H1 (cell line): ENCODE measurements at regions not wholly inside any gene's neighbourhood (a gene's known extent, or its start where the extent isn't known, plus 50 kb on each side); places are given as distances from the start of the nearest gene placed in this dataset.

Source experiments
- CTCF ChIA-PET: fragments of 300-600 bp; sonication (Branson Sonifier 250); formaldehyde crosslinking; loops from one replicate; lab custom pipeline; 2021; ENCODE audit not compliant: partially characterized antibody; lab: Charles Lee
- POLR2A ChIA-PET: fragments of 300-600 bp; sonication (Branson Sonifier 250); formaldehyde crosslinking; loops from one replicate; lab custom pipeline; 2021; ENCODE audit warnings: inconsistent platforms; ENCODE audit not compliant: partially characterized antibody; lab: Charles Lee
- DNase-seq, 2 experiments: peaks; one replicate each; pipeline versions ENCODE4 v3.0.0 to v3.0.0-alpha.2; 2010 to 2022; ENCODE audit warnings: low spot score in 2 of 2, low read depth in 1 of 2, mixed read lengths in 1 of 2
- FAIRE-seq: peaks from 2 replicates; lab custom pipeline; 2011; peaks lifted over from hg19 to GRCh38; lab: Jason Lieb, UNC
- H2AFZ ChIP-seq: 2 replicates; pipeline ENCODE4 v1.8.1; 2012; ENCODE audit warnings: low read length, inconsistent platforms
- H2AK5ac ChIP-seq: 2 replicates; pipeline ENCODE4 v1.6.1; 2013; ENCODE audit warnings: low read depth, low read length
- H2BK120ac ChIP-seq: replicated peaks from 2 replicates; pipeline ENCODE3; 2013; ENCODE audit warnings: low read depth, low read length, inconsistent platforms
- H2BK12ac ChIP-seq: 2 replicates; pipeline ENCODE4 v1.6.1; 2013; ENCODE audit warnings: low read depth, low read length
- H2BK15ac ChIP-seq: 2 replicates; pipeline ENCODE4 v1.6.1; 2013; ENCODE audit warnings: low read length
- H2BK20ac ChIP-seq: 2 replicates; pipeline ENCODE4 v1.6.1; 2013; ENCODE audit warnings: low read length
- H2BK5ac ChIP-seq: 2 replicates; pipeline ENCODE4 v1.6.1; 2013; ENCODE audit warnings: low read depth, low read length
- H3K14ac ChIP-seq: 2 replicates; pipeline ENCODE4 v1.6.1; 2013; ENCODE audit warnings: inconsistent platforms; ENCODE audit not compliant: insufficient read length
- H3K18ac ChIP-seq: 2 replicates; pipeline ENCODE4 v1.6.1; 2013; ENCODE audit warnings: low read length; ENCODE audit errors: extremely low read depth
- H3K23ac ChIP-seq: 2 replicates; pipeline ENCODE4 v1.6.1; 2013; ENCODE audit warnings: inconsistent platforms; ENCODE audit not compliant: insufficient read length
- H3K23me2 ChIP-seq: 2 replicates; pipeline ENCODE4 v1.6.1; 2013; ENCODE audit warnings: low read depth, low read length
- H3K27ac ChIP-seq: 2 replicates; pipeline ENCODE4 v1.6.1; 2011; ENCODE audit warnings: low read depth, low read length, inconsistent platforms
- H3K27me3 ChIP-seq, 4 experiments: replicated peaks in 1 of 4; 1 replicate in 1 of 4; 2 replicates in 3 of 4; pipeline versions ENCODE4 v1.6.1 to v1.8.1; 2011 to 2013; ENCODE audit warnings: low read length in 3 of 4, mild to moderate bottlenecking in 3 of 4, inconsistent platforms in 2 of 4, mixed read lengths in 2 of 4, moderate library complexity in 1 of 4; ENCODE audit not compliant: control insufficient read depth in 3 of 4, insufficient read depth in 3 of 4; ENCODE audit errors: extremely low read depth in 1 of 4
- H3K36me3 ChIP-seq, 4 experiments: 2 replicates each; pipeline versions ENCODE4 v1.6.1 to v1.8.1; 2011 to 2013; ENCODE audit warnings: mild to moderate bottlenecking in 4 of 4, low read length in 3 of 4, moderate library complexity in 2 of 4, control low read depth in 1 of 4, inconsistent platforms in 1 of 4; ENCODE audit not compliant: insufficient read depth in 4 of 4, control insufficient read depth in 2 of 4
- H3K4ac ChIP-seq: replicated peaks from 2 replicates; pipeline ENCODE3; 2013; ENCODE audit warnings: low read length, low read depth, mixed read lengths, inconsistent platforms; ENCODE audit not compliant: insufficient read length
- H3K4me1 ChIP-seq, 4 experiments: replicated peaks in 1 of 4; 1 replicate in 1 of 4; 2 replicates in 3 of 4; pipeline versions ENCODE4 v1.6.1 to v1.8.1; 2011 to 2013; ENCODE audit warnings: low read length in 3 of 4, inconsistent platforms in 2 of 4, mixed read lengths in 1 of 4; ENCODE audit not compliant: insufficient read depth in 4 of 4, control insufficient read depth in 3 of 4
- H3K4me2 ChIP-seq, 2 experiments: 2 replicates each; pipeline versions ENCODE4 v1.6.1 to v1.8.1; 2011 to 2013; ENCODE audit warnings: low read depth in 2 of 2, low read length in 2 of 2, control low read depth in 1 of 2, inconsistent platforms in 1 of 2, mild to moderate bottlenecking in 1 of 2; ENCODE audit not compliant: insufficient read depth in 1 of 2
- H3K4me3 ChIP-seq, 4 experiments: fragments of 200-600, 300-600 bp in 1 of 4; sonication (generic), shearing (Covaris generic), sonication (Bioruptor Twin) in 1 of 4; 2 replicates each; pipeline versions ENCODE4 v1.5.1 to v1.8.1; 2011 to 2016; ENCODE audit warnings: low read length in 4 of 4, low read depth in 3 of 4, control low read depth in 2 of 4, inconsistent platforms in 2 of 4, mild to moderate bottlenecking in 2 of 4, mixed read lengths in 1 of 4, moderate library complexity in 1 of 4; ENCODE audit not compliant: insufficient read depth in 2 of 4; ENCODE audit errors: extremely low read depth in 1 of 4
- H3K56ac ChIP-seq: replicated peaks from 2 replicates; pipeline ENCODE3; 2013; ENCODE audit warnings: low read depth, mild to moderate bottlenecking, mixed read lengths, low read length, inconsistent platforms; ENCODE audit not compliant: insufficient read length
- H3K79me1 ChIP-seq: 2 replicates; pipeline ENCODE4 v1.6.1; 2013; ENCODE audit warnings: low read depth, low read length, control low read depth
- H3K79me2 ChIP-seq, 2 experiments: 2 replicates each; pipeline versions ENCODE4 v1.6.1 to v1.8.1; 2012 to 2013; ENCODE audit warnings: low read length in 2 of 2, mild to moderate bottlenecking in 2 of 2, inconsistent platforms in 1 of 2; ENCODE audit not compliant: insufficient read depth in 2 of 2, control insufficient read depth in 1 of 2
- H3K9ac ChIP-seq, 4 experiments: replicated peaks in 1 of 4; 1 replicate in 1 of 4; 2 replicates in 3 of 4; pipeline versions ENCODE4 v1.6.1 to v1.8.1; 2011 to 2013; ENCODE audit warnings: low read depth in 3 of 4, low read length in 3 of 4, control low read depth in 2 of 4, mild to moderate bottlenecking in 2 of 4, moderate library complexity in 2 of 4, inconsistent platforms in 1 of 4; ENCODE audit errors: extremely low read depth in 1 of 4
- H3K9me3 ChIP-seq, 2 experiments: 2 replicates each; pipeline versions ENCODE4 v1.6.1 to v1.8.1; 2012 to 2013; ENCODE audit warnings: mild to moderate bottlenecking in 2 of 2, moderate library complexity in 2 of 2, control low read depth in 1 of 2, inconsistent platforms in 1 of 2, low read depth in 1 of 2, low read length in 1 of 2, mixed read lengths in 1 of 2; ENCODE audit not compliant: insufficient read depth in 2 of 2
- H4K20me1 ChIP-seq, 2 experiments: replicated peaks in 1 of 2; 2 replicates each; pipeline versions ENCODE3 to v1.8.1; 2011 to 2013; ENCODE audit warnings: inconsistent platforms in 2 of 2, low read length in 2 of 2, mild to moderate bottlenecking in 1 of 2; ENCODE audit not compliant: insufficient read depth in 2 of 2, control insufficient read depth in 1 of 2
- H4K5ac ChIP-seq: 2 replicates; pipeline ENCODE4 v1.6.1; 2013; ENCODE audit warnings: low read length, low read depth, mixed read lengths, inconsistent platforms; ENCODE audit not compliant: insufficient read length
- H4K8ac ChIP-seq: 2 replicates; pipeline ENCODE4 v1.8.0; 2013; ENCODE audit warnings: mild to moderate bottlenecking, moderate library complexity, low read length, inconsistent platforms; ENCODE audit not compliant: insufficient read depth; ENCODE audit errors: extremely low read depth
- H4K91ac ChIP-seq: replicated peaks from 2 replicates; pipeline ENCODE3; 2013; ENCODE audit warnings: low read length, mixed read lengths, inconsistent platforms; ENCODE audit not compliant: insufficient read length
- BRCA1 ChIP-seq: IDR thresholded peaks from 2 replicates; pipeline ENCODE4 v1.6.1; 2012; ENCODE audit warnings: low read depth, low read length, improper control_type of control experiment
- CREB1 ChIP-seq: IDR thresholded peaks from 2 replicates; pipeline ENCODE4 v1.6.1; 2012; ENCODE audit warnings: inconsistent platforms
- HDAC2 ChIP-seq, 2 experiments: fragments of 300-600 bp in 1 of 2; sonication (generic) in 1 of 2; IDR thresholded peaks; 2 replicates each; pipeline ENCODE4 v1.6.1; 2011 to 2012; ENCODE audit warnings: low read depth in 2 of 2, low read length in 2 of 2, mild to moderate bottlenecking in 2 of 2, moderate library complexity in 2 of 2, borderline replicate concordance in 1 of 2, inconsistent platforms in 1 of 2
- JUND ChIP-seq: IDR thresholded peaks from 2 replicates; pipeline ENCODE4 v1.6.1; 2011; ENCODE audit warnings: mild to moderate bottlenecking, improper control_type of control experiment, low read length
- POLR2A ChIP-seq, 2 experiments: IDR thresholded peaks; 1 replicate in 1 of 2; 2 replicates in 1 of 2; pipeline ENCODE4 v1.6.1; 2011; ENCODE audit warnings: low read depth in 2 of 2, low read length in 2 of 2, mild to moderate bottlenecking in 2 of 2; ENCODE audit errors: control extremely low read depth in 1 of 2
- TAF7 ChIP-seq: optimal IDR thresholded peaks from 2 replicates; pipeline ENCODE3; 2011; ENCODE audit warnings: low read depth, mild to moderate bottlenecking, inconsistent platforms, low read length, moderate library complexity, borderline replicate concordance
- TEAD4 ChIP-seq: IDR thresholded peaks from 2 replicates; pipeline ENCODE4 v1.6.1; 2012; ENCODE audit warnings: low read depth, low read length, inconsistent platforms, mixed read lengths
- WGBS, 2 experiments: shearing (Covaris generic) in 1 of 2; methylation state at CpG; one replicate each; pipeline versions ENCODE4 v1.1.6 to v1.1.7; 2013 to 2015; ENCODE audit warnings: low lambda C conversion rate in 2 of 2, mixed read lengths in 2 of 2, inconsistent platforms in 1 of 2, low coverage in 1 of 2, missing lambda C conversion rate in 1 of 2; ENCODE audit not compliant: insufficient replicate concordance in 2 of 2, insufficient coverage in 1 of 2, insufficient read length in 1 of 2; ENCODE audit errors: extremely low coverage in 1 of 2, missing lambda C conversion rate in 1 of 2; 5-methylcytosine and 5-hydroxymethylcytosine counted together
- TF ChIP-seq, protein P1 (sequence below): IDR thresholded peaks from 2 replicates; pipeline ENCODE4 v1.6.1; 2012; ENCODE audit warnings: inconsistent platforms

DNA sequence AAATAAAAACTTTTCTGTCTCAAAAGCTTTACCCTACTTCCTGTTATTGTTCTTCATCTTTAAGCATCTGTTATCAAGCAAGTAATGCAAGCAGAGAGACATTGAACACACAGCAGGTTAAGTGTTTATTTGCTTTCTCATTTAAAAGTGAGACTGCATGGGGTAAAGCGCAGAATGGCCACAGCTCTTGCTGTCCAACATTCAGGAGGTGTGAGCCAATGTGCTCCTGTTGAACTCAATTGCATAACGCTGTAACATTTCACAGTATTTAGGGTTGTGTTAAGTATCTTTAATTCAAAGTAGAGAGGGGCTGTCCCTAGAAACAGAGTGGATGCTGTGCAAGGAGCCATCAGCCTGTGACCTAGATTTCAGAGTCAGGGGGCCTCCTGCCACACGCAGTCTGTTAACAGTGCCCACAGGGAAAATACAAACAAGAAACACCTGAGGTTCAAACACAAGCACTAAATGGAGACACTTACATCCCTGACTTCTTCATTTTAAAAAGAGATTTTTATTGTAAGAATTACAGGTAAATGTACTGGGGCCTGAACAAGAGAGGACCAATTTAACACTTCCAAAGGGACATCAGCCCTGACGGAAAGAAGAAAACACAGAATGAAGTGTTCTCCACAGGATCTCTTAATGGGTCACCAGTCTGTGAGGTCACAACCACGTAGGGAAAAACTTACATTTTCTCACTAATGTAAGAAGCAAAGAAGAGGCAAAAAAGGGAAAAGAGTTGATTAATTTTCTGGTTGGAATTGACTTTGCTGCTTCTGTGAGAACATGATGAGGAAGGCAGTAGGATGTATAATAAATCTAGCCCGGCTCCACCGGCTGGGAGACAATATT lies 815.1 kb downstream of the VGLL3 start:
- peak; percentile 45 to 61 for DNase-seq
- Histone ChIP-seq H2BK15ac (no peak overlapping the region), H3K4ac (peak overlapping the region; percentile 16), H3K23me2 (no peaks in the 10 kb centered on the region), H3K36me3 (no peaks in the 10 kb centered on the region), H3K9ac (no peak overlapping the region), H3K18ac (no peak overlapping the region; the same call in 1 of the 2 replicates), H3K4me3 (peak overlapping the region in 1 of 4 experiments; percentile 9; a peak in 1 of 8 replicates), H2BK5ac (peak overlapping the region; percentile 97; the same call in 1 of the 2 replicates), H3K9me3 (no peaks in the 10 kb centered on the region), H3K79me1 (no peaks in the 10 kb centered on the region), H3K14ac (no peak overlapping the region), H2BK20ac (peak overlapping the region; percentile 81; the same call in 1 of the 2 replicates), H4K8ac (no peak overlapping the region), H2BK12ac (peak overlapping the region; percentile 91; the same call in 1 of the 2 replicates), H3K79me2 (no peaks in the 10 kb centered on the region), H3K4me1 (peaks cover 2 to 22% (median 14%) of the 10 kb centered on the region in 4 experiments), H3K27me3 (no peaks in the 10 kb centered on the region), H2AFZ (peak overlapping the region; percentile 57; the same call in 1 of the 2 replicates), H3K23ac (no peak overlapping the region), H3K56ac (no peak overlapping the region), H4K91ac (no peak overlapping the region), H4K5ac (no peak overlapping the region), H3K4me2 (peak overlapping the region; percentile 36 to 50), H2BK120ac (peak overlapping the region; percentile 66), H3K27ac (peak overlapping the region; percentile 48; the same call in 1 of the 2 replicates), H2AK5ac (no peak overlapping the region; the same call in 1 of the 2 replicates), H4K20me1 (no peaks in the 10 kb centered on the region)
- ChIA-PET POLR2A (interaction anchor here (1.2 to 1.4 kb wide), 2 partner anchors 38 to 379 kb away, joined by 3 read pairs; no protein-coding TSS in a partner anchor), CTCF (interaction anchor here (1.0 kb wide), 1 partner anchor 34 kb away, joined by 3 read pairs; no protein-coding TSS in a partner anchor)
- 43% methylated on average over 7 of the region's 7 CpGs; no CpG with 5 or more reads in 1 of the 2 experiments for WGBS, 2 experiments
- peak; percentile 99 for FAIRE-seq
- TF ChIP-seq TEAD4 = peak; percentile 46; the same call in 1 of the 2 replicates
- TF ChIP-seq HDAC2 (IDR thresholded peaks at IDR 0.05; ENCODE audit: borderline replicate concordance in 1 of 2, low read depth in 2 of 2, low read length in 2 of 2) = 0 out of 4 replicates have a peak, but pooled peaks of 1 of the 2 experiments have one; percentile 34
- TF ChIP-seq BRCA1 = no peak
- no peak for TF ChIP-seq JUND
- TF ChIP-seq POLR2A (IDR thresholded peaks at IDR 0.05; ENCODE audit: control extremely low read depth in 1 of 2, low read depth in 2 of 2, low read length in 2 of 2) = 0 out of 3 replicates have a peak, but pooled peaks of 1 of the 2 experiments have one; percentile 18
- TF ChIP-seq TAF7 = no peak
- peak; percentile 10; the same call in 1 of the 2 replicates for TF ChIP-seq CREB1
- TF ChIP-seq, protein P1, sequence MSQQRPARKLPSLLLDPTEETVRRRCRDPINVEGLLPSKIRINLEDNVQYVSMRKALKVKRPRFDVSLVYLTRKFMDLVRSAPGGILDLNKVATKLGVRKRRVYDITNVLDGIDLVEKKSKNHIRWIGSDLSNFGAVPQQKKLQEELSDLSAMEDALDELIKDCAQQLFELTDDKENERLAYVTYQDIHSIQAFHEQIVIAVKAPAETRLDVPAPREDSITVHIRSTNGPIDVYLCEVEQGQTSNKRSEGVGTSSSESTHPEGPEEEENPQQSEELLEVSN = no peak
